GM12878 (cell line): ENCODE measurements at regions not wholly inside any gene's neighbourhood (a gene's known extent, or its start where the extent isn't known, plus 50 kb on each side); places are given as distances from the start of the nearest gene placed in this dataset.
"Not testable (repeated sequence)": the region's sequence is repeated elsewhere in the genome, so short reads cannot be mapped to it uniquely, and the experiment has no call there.

Source experiments
- ATAC-seq: fragments of 200-7000 bp; cut with Tn5 transposase; 3 replicates; pipeline ENCODE4 v1.9.1; 2020; ENCODE audit warnings: mild to moderate bottlenecking, moderate library complexity
- BruUV-seq: library from RNA; stranded (reverse); fragments of 400-500 nt; replicated peaks from 2 replicates; lab custom pipeline; 2021; lab: Mats Ljungman, UMichigan
- CTCF ChIA-PET: fragments of 300-600 bp; sonication (Branson Sonifier 250); formaldehyde crosslinking; extraction: SDS; loops from one replicate; lab custom pipeline; 2021; ENCODE audit warnings: inconsistent platforms; lab: Yijun Ruan, JAX
- POLR2A ChIA-PET: fragments of 350-600 bp; formaldehyde crosslinking; extraction: SDS; loops from one replicate; lab custom pipeline; 2021; ENCODE audit warnings: inconsistent platforms; lab: Charles Lee
- RAD21 ChIA-PET: fragments of 300-600 bp; sonication (Branson Sonifier 250); formaldehyde crosslinking; loops from one replicate; lab custom pipeline; 2023; ENCODE audit warnings: antibody characterized with exemption; ENCODE audit not compliant: unreplicated experiment; lab: Charles Lee
- SMC1A ChIA-PET: fragments of 300-600 bp; sonication (Branson Sonifier 250); formaldehyde crosslinking; loops from one replicate; lab custom pipeline; 2023; ENCODE audit not compliant: unreplicated experiment, uncharacterized antibody; lab: Charles Lee
- DNase-seq: peaks from one replicate; pipeline ENCODE4 v3.0.0-alpha.2; 2011; ENCODE audit warnings: low read depth, low spot score
- FAIRE-seq: peaks from 3 replicates; lab custom pipeline; 2011; peaks lifted over from hg19 to GRCh38; lab: Jason Lieb, UNC
- H2AFZ ChIP-seq: 2 replicates; pipeline ENCODE4 v1.6.0; 2011; ENCODE audit warnings: low read depth, low read length, control low read depth; ENCODE audit not compliant: control insufficient read depth
- H3K27ac ChIP-seq: 2 replicates; pipeline ENCODE4 v1.5.1; 2011; ENCODE audit warnings: control low read depth; ENCODE audit not compliant: control insufficient read depth, insufficient read depth
- H3K27me3 ChIP-seq, 2 experiments: replicated peaks in 1 of 2; 2 replicates each; pipeline versions ENCODE4 v1.6.0 to v1.6.1; 2011; ENCODE audit warnings: low read length in 1 of 2; ENCODE audit not compliant: control insufficient read depth in 2 of 2, insufficient read depth in 2 of 2
- H3K36me3 ChIP-seq, 2 experiments: 2 replicates each; pipeline ENCODE4 v1.5.1; 2011; ENCODE audit warnings: low read length in 1 of 2; ENCODE audit not compliant: control insufficient read depth in 2 of 2, insufficient read depth in 2 of 2
- H3K4me1 ChIP-seq: 2 replicates; pipeline ENCODE4 v1.6.1; 2011; ENCODE audit warnings: mild to moderate bottlenecking, low read length, moderate library complexity, mixed read lengths; ENCODE audit not compliant: control insufficient read depth, insufficient read depth
- H3K4me2 ChIP-seq: 2 replicates; pipeline ENCODE4 v1.6.0; 2011; ENCODE audit warnings: control low read depth; ENCODE audit not compliant: control insufficient read depth, insufficient read depth
- H3K4me3 ChIP-seq: fragments of 200-600 bp; sonication (generic); 2 replicates; pipeline ENCODE4 v1.5.1; 2016
- H3K79me2 ChIP-seq: 2 replicates; pipeline ENCODE4 v1.6.0; 2011; ENCODE audit warnings: low read length; ENCODE audit not compliant: control insufficient read depth, insufficient read depth
- H3K9ac ChIP-seq: 2 replicates; pipeline ENCODE4 v1.8.0; 2011; ENCODE audit warnings: low read length, control low read depth, mixed read lengths; ENCODE audit not compliant: control insufficient read depth, insufficient read depth
- H3K9me3 ChIP-seq: replicated peaks from 3 replicates; pipeline ENCODE4 v1.5.1; 2011; ENCODE audit warnings: mild to moderate bottlenecking, low read length; ENCODE audit not compliant: control insufficient read depth, insufficient read depth
- H4K20me1 ChIP-seq: 2 replicates; pipeline ENCODE4 v1.6.0; 2011; ENCODE audit not compliant: control insufficient read depth, insufficient read depth
- PRDM15 ChIP-seq: fragments of 450-650 bp; formaldehyde crosslinking; IDR thresholded peaks from 2 replicates; pipeline ENCODE4 v1.4.0; 2020; ENCODE audit warnings: mild to moderate bottlenecking, moderate library complexity
- WGBS: methylation state at CpG from one replicate; pipeline ENCODE4 v1.1.6; 2016; ENCODE audit warnings: low lambda C conversion rate; ENCODE audit not compliant: insufficient replicate concordance, insufficient coverage; ENCODE audit errors: missing lambda C conversion rate; 5-methylcytosine and 5-hydroxymethylcytosine counted together
- in situ Hi-C: fragments of 300-500 bp; cut with MboI; formaldehyde crosslinking; loops from 9 replicates; pipeline ENCODE4 v1.14.3; 2018; ENCODE audit warnings: mixed read lengths
- intact Hi-C: fragments of 100-400 bp; cut with micrococcal nuclease; formaldehyde crosslinking; loops from one replicate; pipeline ENCODE4 v1.14.2; 2022; ENCODE audit not compliant: unreplicated experiment

DNA sequence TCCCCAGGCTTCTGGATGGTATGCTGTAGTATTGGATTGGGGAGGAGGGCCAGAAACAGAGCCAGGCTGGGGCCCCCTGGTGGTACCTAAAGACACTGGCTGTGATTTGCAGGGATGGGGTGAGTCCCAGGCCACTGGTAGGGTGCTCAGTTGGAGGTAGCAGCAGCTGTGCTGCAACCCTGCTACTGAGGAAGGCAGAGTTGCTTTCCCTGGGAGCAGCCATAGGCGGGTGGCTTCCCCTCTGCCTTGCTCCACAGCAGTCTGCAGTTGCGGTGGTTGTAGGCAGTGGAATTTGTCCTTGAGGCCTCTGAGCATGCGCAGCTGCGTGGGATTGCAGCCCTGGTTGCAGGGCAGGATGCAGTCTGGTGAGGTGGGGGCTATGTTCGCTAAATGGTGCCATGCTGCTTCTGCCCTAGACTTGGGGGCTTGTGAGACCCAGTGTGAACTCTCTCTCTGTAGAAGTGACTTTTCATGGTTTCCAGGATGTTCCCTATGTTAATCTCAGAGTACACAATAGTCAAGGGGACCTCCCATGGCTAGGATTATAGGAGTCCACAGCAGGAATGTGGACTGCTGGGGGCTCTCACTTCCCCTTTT lies 443.5 kb downstream of the XIRP2 start (continued):
- TF ChIP-seq PRDM15 (CRISPR knock-in tag), result no peak

- RAD21 ChIA-PET, H3K79me2 ChIP-seq, H3K36me3 ChIP-seq, POLR2A ChIA-PET, ATAC-seq, BruUV-seq, H3K4me2 ChIP-seq, intact Hi-C loops, DNase-seq, H3K9ac ChIP-seq, H2AFZ ChIP-seq, H3K27me3 ChIP-seq, H3K27ac ChIP-seq, CTCF ChIA-PET, H3K4me3 ChIP-seq, H4K20me1 ChIP-seq, in situ Hi-C loops, FAIRE-seq, H3K9me3 ChIP-seq, H3K4me1 ChIP-seq: not testable (repeated sequence)
- 25% methylated on average over 8 of the region's 8 CpGs for WGBS
- SMC1A ChIA-PET, result interaction anchor here (1.4 kb wide), 1 partner anchor 25 kb away, joined by 3 read pairs; no protein-coding TSS in a partner anchor
These were observed 440.5 kb downstream of the XIRP2 start for GRCh38 chr2:167328808-167329207.
